Retina (tissue), 1 donor: ENCODE measurements at regions not wholly inside any gene's neighbourhood (a gene's known extent, or its start where the extent isn't known, plus 50 kb on each side); places are given as distances from the start of the nearest gene placed in this dataset.

Experiments used
- DNase-seq: peaks from one replicate; pipeline ENCODE4 v3.0.0-alpha.2; 2016

DNA sequence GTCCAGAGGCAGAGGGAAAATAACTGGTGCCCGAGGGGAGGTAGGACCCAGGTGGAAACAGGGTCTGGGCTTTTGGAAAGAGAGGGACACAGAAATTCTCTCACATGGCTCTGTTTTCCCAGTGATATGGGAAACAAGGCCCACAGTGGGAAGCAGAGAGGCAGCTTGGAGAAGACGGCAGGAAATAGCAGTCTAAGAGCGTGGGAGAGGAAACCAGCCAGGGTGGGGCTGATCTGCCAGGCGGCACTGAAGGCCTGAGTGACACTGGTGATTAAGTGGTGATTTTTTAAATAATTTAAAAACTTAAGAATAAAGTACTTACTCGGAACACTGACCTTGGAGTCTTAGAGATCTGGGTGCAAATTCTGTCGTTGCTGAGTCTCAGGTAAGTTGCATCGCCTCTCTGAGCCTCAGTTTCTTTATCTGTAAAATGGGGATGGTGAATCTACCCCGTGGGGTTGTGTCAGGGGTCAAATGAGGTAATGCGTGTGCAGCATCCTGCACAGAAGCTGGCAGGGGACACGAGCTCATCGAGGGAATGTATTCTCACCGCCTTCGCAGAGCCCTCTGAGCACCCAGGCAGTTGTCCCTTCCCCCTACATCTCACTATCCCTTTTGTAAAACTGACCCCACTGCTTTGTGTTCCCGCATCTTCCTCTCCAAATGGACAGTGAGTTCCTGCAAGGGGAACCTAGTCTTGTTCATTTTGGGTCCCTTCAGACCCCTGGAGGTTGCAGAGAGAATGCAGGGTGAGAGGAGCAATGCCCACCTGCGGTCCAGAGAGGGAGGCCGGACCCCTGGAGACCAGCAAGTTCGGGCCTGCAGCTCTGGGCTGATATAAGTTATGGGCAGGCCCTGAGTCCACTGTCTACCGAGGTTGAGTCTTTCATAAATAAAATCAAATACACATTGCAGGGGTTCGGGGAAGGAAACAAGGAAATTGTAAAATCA is 228.6 kb upstream of the PMEPA1 start:
- no peak for DNase-seq

DNA sequence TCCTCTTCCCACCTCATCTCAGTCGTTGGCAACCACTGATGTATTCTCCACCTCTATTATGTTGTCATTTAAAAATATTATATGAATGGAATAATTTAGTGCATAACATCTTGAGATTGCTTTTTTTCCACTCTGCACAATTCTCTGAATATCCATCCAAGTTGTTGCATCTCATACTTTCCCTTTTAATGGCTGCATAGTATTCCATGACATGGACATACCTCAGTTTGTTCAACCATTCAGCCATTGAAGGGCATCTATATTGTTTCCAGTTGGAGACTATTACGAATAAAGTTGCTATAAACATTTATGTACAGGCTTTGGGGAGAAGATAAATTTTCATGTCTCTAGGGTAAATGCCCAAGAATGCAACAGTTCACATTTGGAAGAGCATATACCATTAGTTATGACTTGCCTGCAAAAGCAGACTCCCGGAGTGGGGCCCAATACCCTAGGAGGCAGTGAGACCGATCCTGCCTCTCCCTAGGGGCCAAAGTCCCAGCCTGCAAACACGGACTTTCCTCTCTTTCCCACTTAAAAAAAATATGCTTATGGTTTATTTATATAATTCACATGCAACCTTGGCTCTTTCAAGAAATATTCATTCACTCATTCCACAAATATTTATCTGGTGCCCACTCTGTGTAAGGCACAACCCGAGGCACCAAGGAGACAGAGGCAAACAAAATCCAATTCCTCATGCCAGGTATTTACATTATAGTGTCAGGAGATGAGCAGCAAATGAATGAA is 227.0 kb upstream of the PMEPA1 start:
- DNase-seq = no peak

DNA sequence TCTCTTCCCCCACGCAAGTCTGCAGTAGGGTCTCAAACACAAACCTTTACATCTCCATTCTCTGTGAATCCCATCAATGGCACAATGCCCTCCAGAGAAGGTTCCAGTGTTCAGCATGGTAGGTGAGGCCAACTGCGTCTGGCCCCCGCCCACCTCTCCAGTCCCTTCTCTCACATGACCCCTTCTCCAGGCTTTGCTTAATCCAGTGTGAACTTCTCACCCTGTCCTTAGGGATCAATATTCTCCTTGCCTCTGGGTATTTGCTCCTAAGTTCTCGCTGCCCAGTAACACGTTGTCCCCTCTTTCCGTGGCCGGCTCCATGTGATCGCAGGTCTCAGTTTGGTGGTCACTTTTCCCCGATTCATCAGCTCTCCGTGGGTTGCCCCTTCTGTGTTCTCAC is 225.1 kb upstream of the PMEPA1 start:
- DNase-seq = no peak

DNA sequence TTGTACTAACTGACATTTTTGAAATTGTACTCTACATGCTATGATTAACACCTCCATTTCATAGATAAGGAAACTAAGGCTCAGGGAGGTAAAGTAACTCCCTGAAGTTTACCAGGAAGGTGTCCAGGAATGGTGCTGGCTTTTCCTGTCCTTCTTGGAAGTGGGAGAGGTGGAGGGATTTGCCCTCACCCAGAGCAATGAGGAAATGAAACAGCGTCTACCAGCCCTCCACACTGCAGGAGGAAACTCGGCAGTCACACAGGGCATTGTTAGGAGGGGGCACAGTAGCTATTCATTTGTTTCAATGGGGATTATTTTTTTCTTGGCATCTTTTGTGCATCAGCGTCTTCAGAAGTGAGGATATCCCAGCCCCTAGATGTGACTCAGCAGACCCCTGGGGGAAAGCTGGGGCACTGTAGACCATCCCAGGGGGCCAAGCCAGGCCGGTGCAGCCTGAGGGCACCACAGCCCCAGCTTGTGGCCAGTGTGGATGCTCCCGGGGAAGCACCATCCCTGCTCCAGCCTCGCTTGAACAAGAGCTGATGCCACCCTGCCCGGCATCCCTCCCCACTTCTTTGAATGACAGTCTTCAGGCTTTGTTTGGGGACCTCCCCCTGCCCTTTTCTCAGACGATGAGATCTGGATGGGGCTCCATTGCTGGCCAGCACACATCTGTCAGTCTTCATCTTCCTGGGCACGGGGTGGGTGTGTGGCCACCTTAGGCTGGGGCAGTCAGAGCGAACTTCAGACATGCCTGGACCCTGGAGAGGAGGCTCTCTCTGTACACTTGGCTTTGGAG is 224.4 kb upstream of the PMEPA1 start:
- peak; percentile 49 for DNase-seq

DNA sequence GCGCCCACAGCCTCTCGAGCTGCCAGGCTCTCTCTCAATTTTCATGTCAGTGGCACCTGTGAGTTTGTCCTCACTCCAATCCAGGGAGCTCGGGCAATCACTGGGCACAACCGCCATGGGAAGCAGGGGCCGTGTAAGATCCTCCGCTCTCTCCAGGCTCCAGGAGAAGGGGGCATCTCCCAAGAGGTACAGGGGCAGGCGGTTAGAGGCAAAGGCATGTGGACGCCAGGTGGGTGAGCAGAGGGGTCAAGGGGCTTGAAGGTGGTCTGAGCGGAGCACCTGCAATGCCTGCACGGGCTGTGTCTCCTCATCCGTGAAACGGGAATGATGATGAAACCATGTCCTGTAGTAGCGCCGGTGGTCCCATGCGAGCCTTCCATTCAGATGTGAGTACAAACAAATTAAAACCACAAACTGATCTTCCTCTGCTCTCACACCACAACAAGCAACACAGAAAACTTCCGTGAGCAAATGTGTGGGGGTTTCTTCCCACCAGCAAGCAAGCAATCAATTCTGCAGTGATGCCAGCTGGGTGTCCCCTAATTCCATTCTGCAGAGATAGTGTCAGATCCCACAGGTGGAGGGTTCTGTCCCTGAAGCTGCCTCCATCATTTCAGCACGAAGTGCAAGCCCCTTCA is 222.5 kb upstream of the PMEPA1 start:
- DNase-seq = no peak

DNA sequence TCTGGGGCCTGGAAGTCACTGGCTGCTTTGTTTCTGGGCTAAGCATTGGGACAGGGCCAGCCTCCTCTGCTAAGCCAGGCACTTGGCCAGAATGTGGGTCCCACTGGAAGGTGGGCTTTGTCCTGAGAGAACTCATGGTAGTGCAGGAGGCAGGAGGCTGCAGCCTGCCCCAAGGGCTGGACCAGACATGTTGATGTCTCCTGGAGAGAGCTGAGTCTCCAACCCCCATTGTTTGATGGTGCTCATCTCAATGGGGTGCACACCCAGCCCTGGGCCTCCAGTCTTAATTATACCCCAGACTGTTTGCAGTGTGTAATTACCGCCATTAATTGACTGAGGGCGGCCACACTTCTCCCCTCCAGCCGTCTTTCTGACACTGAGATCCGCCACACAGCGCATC is 220.5 kb upstream of the PMEPA1 start:
- peak; percentile 66 for DNase-seq

DNA sequence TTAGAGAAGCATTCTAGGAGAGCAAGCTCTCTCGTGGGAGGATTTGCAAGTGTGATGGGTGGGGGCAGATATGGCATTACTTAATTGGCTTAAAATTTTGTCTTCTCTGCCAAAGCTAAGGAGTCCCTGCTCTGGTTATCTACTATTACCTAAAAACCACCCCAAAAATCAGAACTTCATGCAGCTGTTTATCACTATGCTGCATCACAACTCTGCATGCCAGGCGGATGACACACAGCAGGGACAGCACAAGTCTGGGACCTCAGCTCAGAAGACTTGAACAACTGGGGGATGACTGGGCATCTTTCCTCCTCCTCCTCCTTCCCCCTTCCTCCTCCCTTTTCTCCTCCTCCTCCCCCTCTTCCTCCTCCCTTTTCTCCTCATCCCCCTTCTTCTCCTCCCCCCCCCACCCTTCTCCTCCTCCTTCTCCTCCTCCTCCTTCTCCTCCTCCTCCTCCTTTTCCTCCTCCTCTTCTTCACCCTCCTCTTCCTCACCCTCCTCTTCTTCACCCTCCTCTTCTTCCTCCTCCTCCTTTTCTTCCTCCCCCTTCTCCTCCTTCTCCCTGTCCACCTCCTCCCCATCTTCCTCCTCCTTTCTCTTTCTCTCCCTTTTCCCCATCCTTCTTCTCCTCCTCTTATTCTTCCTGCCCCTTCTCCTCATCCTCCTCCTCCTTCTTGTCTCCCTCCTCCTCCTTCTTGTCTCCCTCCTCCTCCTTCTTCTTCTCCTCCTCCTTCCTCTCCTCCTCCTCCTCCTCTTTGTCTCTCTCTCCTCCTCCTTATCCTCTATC is 218.6 kb upstream of the PMEPA1 start:
- no peak for DNase-seq

DNA sequence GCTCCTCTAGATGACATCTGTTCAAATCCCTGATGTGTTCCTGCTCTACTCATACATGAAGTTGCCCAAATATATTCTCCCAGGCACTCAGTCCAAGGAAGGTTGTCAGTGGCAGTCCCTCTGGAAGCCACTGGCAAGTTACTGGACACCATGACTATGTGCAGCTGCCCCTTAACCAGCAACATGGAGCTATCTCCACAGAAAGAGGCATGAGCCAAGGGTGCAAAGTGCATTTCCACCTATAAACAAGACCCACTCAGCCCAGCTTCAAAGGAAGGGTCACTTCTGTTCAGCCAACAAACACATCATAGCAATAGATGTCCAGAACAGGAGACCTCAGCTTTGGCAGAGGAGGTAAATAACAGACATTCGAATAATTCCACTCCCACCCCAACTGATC is 217.6 kb upstream of the PMEPA1 start:
- no peak for DNase-seq

DNA sequence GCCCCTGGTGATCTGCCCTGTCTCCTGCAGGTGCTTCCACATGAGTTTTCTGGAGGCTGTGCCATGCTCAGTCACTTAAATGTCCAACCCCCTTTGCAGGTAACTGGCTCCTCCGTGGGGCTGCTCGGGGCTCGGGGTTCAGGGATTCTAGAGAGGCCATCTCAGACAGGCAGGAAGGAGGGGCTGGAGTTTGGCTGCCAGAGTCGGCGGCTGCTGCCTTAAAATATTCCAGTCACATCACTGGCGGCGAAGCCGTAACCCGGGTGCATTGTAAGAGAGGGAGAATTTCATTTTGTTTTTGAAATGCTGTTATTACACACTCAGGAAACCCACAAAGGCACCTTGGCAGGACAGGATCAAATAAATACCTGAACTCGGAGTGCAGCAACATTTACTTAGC is 212.9 kb upstream of the PMEPA1 start:
- no peak for DNase-seq

DNA sequence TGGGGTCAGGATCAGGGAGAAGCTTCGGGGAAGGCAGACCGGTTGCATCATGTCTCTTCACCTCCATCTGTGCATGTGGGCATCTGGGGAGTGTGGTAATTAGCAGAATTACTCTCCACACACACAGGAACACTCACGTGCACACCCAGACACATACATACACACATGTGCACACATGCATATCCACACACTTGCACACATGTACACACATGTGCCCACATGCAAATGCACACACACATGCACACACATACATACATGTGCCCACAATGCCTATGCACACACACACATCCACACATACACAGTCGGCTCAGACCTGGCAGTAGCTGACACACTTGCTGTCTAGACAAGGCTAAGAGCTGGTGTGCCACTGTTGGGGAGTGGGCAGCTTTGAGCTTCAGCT is 212.3 kb upstream of the PMEPA1 start:
- DNase-seq = no peak

DNA sequence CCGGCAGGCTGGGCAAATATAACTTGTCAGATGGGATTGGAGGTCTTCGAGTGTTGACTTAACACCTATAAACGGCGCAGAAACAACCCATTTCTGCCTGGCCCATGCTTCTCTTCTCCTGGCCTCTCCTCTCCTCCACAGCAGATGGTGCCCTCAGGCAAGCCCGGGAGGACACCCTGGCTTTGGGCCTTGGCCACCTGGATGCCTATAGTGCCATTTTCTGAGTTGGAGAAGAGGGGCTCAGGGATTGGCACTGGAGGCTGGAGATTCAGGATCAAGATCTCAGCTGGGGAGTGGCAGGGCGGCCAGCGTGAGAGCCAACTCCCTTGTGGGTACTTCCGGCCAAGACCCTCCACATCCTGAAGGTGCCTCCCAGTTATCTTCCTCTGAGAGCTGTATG is 211.9 kb upstream of the PMEPA1 start:
- no peak for DNase-seq

DNA sequence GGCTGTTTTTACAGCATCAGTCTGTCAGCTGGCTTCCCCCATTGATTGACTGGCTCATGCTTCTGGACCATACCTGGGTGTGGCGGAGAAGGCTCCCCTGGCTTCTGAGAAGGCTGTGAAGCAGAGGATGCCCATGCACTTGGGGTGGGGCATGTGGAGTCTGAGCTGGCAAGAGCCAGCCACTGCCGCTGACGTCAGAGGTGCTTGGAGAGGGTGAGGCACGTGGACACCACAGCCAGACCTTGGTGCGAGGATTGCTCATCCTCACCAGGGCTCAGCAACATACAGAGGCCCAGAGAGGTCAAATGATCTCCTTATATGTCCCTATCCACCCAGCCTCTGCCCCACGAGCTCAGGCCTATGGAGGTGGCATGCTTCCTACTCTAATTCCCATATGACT is 211.2 kb upstream of the PMEPA1 start:
- no peak for DNase-seq

DNA sequence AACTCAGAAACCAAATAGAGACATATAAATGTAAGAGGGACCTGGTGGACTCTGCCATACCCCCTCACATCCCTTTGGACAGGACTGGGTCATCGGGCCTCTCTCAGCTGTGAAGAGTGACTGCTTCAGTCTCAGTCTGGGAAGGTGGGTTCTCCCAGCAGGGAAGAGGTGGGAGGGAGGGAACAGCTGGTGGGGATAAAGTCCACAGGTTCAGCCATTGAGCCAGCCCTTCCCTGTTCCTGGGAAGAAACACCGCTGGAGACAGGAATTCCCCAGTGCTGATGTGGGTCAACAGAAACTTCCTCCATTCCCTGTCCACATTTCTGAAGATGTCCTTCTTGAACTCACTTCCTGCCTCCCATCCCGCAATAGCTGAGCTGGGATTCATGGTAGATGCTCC is 209.2 kb upstream of the PMEPA1 start:
- no peak for DNase-seq

DNA sequence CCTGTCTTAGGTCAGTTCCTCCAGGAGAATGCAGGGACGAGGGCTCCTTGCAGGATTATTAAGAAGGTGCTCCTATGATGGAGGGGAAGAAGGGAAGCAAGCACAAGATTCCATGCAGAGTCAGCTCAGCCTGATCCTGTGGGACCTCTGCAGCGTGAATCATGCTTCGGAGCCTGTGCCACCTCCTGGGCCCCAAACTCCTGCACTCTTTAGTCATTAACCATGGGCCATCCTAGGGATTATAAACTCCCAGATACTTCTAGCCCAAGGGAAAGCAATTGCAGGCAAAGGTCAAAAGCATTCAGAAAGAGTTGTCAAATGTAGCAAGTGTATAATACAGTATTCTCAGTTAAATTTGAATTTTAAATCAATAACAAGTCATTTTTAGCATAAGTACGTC is 208.7 kb upstream of the PMEPA1 start:
- no peak for DNase-seq

DNA sequence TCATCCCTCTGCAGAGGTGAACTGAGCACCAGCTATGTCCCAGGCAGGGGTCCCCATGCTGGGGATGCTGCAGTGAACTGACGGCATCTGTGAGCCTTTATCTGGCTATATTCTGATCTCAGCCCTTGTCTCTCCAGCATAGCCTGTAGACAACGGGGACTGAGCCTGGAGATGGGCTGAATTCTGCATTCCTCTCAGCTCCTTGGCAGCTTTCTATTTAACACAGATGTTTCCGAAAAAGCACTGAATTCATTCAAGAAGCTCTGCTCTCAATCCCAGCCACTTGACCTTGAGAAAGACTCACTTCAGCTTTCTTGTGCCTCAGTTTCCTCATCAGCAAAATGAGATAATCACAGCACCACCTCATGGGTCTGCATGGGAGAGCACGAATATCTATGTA is 204.4 kb upstream of the PMEPA1 start:
- no peak for DNase-seq

DNA sequence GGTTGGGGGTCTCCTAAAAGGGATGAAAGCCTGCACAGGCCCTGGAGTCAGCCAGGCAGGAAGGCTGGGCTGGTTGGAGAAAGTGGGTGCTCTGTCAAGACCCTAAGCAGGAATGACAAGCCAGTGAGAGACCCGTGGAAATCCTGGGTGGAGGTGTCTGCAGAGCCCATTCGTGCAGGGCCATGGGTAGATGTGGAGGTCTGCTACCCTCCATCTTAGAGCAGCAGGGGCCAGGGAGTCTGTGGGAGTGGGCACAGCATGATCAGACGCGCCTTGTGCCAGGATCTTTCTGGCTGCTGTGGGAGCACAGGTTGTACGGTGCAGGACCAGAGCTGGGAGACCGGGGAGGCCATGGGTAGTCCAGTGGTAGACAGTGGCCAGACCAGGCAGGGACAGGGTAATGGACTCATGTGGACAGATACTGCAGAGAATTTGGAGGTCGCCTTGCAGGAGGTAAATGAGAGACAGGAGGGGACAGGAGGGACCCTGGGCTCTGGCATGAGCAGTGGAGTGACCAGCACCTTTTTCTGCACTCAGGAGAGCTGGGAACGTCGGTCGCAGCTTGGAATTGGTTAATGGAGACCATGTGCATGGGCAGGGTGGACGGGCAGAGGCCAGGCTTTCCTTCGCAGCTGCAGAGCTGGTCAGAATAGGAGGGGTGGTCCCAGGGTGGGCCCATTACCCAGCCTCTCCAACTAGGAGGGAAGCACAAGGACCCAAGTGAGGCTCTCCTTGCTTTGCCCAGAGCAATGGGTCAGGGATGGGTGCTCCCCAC is 203.5 kb upstream of the PMEPA1 start:
- DNase-seq = no peak

DNA sequence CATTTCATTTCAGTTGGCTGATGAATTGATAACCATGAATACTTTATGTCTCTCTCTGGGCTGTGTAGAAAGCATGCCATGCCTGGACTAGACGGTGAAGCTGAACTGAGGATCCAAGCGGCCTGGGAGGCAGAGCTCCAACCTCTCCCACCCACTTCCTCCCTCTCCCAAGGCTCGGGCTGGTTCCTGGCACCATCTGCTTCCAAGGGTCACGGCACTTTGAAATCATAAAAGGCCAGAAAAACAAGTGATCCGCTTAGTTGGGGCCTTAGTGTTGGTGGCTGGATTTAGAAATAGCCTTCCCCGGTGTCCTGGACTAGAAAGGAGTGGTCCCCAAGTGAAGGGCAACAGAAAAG is 202.4 kb upstream of the PMEPA1 start:
- DNase-seq = no peak

DNA sequence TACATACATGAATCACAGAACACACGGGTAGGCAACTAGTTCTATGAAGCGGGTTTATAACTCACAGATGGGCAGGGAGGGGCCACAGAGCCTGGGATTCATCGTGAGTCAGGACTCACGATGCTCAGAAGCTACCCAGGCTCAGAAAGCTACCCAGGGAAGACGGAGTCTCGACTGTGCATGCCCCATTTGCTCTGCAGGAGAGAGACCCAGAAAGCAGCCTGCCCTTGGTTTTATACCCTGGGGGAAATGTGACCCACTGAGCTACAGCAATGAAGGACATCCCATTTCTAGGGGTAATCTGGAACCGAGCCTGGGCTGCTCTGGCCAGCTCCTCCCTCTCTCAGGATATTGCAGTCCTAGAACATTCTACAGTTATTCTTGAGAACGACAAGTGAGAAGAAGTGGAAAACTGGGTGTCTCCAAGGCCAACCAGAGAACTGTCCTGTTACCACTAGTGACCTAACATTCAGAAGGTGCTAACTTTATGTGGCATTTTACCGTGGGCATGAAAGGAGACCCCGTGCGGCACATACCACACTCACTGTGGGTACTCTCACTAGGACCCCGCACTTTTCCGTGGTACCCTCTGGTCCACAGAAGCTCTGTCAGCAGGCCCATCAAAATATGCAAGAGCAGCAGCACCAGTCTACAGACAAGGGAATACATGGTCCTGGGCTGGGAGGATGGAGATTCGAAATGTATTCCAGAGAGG is 201.9 kb upstream of the PMEPA1 start:
- no peak for DNase-seq

DNA sequence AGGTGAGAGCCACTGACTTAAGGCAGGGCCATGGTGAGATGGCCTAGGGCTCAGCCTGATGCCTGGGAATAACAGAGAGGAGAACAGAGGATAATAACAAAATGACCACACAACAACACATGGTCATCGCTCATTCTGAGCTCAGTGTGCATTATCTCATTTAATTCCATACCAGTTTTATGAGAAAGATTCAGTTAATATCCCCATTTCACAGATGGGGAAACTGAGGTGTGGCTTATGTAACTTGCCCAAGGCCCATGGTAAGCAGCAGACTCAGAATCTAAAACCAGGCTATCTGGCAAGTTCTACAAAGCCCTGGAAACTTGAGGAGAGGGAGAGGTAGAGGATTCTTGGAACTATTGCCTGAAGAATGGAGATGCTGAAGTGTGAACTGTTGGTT is 200.9 kb upstream of the PMEPA1 start:
- DNase-seq = no peak

DNA sequence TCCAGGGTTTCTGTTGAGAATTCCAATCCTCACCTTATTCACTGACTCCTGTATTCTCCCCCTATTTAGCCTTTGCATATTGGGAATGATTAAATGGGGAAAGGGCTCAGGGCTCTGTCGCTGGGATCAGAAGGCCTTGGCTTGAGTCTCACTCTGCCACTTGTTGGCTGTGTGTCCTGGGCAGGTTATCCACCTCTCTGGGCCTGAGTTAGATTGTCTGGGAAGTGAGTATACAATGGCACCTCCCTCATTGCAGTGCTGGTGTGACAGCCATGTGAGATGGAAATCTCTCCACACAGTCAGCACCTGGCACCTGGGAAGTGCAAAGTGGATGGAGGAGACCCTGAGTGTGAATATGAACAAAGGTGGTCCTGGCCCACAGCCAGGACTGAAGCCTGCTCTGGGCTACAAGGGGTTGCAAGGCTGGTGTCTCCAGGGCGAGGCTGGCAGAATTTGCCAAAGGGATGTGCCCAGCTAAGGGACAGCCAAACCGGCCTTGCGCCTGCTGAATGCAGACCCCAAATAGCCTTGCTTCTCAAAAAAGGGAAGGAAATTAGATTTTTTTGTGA is 200.0 kb upstream of the PMEPA1 start:
- no peak for DNase-seq
